ENCODE measurements at regions not wholly inside any gene's neighbourhood (a gene's known extent, or its start where the extent isn't known, plus 50 kb on each side); places are given as distances from the start of the nearest gene placed in this dataset.

GRCh38 chr12:66066137-66066928 is 64.2 kb downstream of the LLPH start:
- no peaks in the 10 kb centered on the region for H3K36me3 Mint-ChIP-seq (ENCODE audit: insufficient read depth)
- no peak for DNase-seq
- peak; percentile 19 for ATAC-seq (replicated peaks)
- H3K27me3 Mint-ChIP-seq: peaks cover 38 to 43% of the 10 kb centered on the region in 2 donors
- H3K4me3 Mint-ChIP-seq: no peak overlapping the region
- peaks cover 8 to 9% of the 10 kb centered on the region in 2 donors for H3K4me1 Mint-ChIP-seq (ENCODE audit: low read depth in 2 of 2)
- H3K27ac Mint-ChIP-seq: no peak overlapping the region
- no peaks in the 10 kb centered on the region for H3K9me3 Mint-ChIP-seq

- no peak for ATAC-seq (replicated peaks)
- no peak overlapping the region for H3K4me3 Mint-ChIP-seq
- DNase-seq: no peak
- no peak overlapping the region for H3K27ac Mint-ChIP-seq
- peaks cover 8 to 9% of the 10 kb centered on the region in 2 donors for H3K4me1 Mint-ChIP-seq (ENCODE audit: low read depth in 2 of 2)
- peaks cover 44 to 46% of the 10 kb centered on the region in 2 donors for H3K27me3 Mint-ChIP-seq
- no peaks in the 10 kb centered on the region for H3K36me3 Mint-ChIP-seq (ENCODE audit: insufficient read depth)
- H3K9me3 Mint-ChIP-seq: no peaks in the 10 kb centered on the region
Observed at GRCh38 chr12:66065641-66066136, 64.9 kb downstream of the LLPH start.

GRCh38 chr12:66065150-66065549 is 65.4 kb downstream of the LLPH start:
- Mint-ChIP-seq H3K4me3 (no peak overlapping the region), H3K27ac (no peak overlapping the region), H3K36me3 (ENCODE audit: insufficient read depth) (no peaks in the 10 kb centered on the region), H3K27me3 (peaks cover 47 to 50% of the 10 kb centered on the region in 2 donors), H3K9me3 (no peaks in the 10 kb centered on the region), H3K4me1 (ENCODE audit: low read depth in 2 of 2) (peaks cover 8 to 9% of the 10 kb centered on the region in 2 donors)
- DNase-seq (no peak), ATAC-seq (replicated peaks) (no peak)

GRCh38 chr12:66063916-66064315 is 66.6 kb downstream of the LLPH start:
- Mint-ChIP-seq H3K27me3 (peaks cover 59 to 61% of the 10 kb centered on the region in 2 donors), H3K4me3 (no peak overlapping the region), H3K9me3 (no peaks in the 10 kb centered on the region), H3K4me1 (ENCODE audit: low read depth in 2 of 2) (peaks cover 8 to 9% of the 10 kb centered on the region in 2 donors), H3K27ac (no peak overlapping the region), H3K36me3 (ENCODE audit: insufficient read depth) (no peaks in the 10 kb centered on the region)
- DNase-seq (no peak), ATAC-seq (replicated peaks) (no peak)

- DNase-seq: no peak
- ATAC-seq (replicated peaks): no peak
- H3K27me3 Mint-ChIP-seq: peaks cover 61 to 63% of the 10 kb centered on the region in 2 donors
- no peak overlapping the region for H3K27ac Mint-ChIP-seq
- no peak overlapping the region for H3K4me3 Mint-ChIP-seq
- H3K4me1 Mint-ChIP-seq (ENCODE audit: low read depth in 2 of 2): peaks cover 8 to 9% of the 10 kb centered on the region in 2 donors
- no peaks in the 10 kb centered on the region for H3K36me3 Mint-ChIP-seq (ENCODE audit: insufficient read depth)
- no peaks in the 10 kb centered on the region for H3K9me3 Mint-ChIP-seq
Observed at GRCh38 chr12:66062290-66062625, 68.3 kb downstream of the LLPH start.

GRCh38 chr12:66061557-66062289 is 68.8 kb downstream of the LLPH start:
- Mint-ChIP-seq H3K4me1 (ENCODE audit: low read depth in 2 of 2) (peaks cover 6 to 7% of the 10 kb centered on the region in 2 donors), H3K4me3 (no peak overlapping the region), H3K27me3 (peaks cover 57 to 61% of the 10 kb centered on the region in 2 donors), H3K36me3 (ENCODE audit: insufficient read depth) (no peaks in the 10 kb centered on the region), H3K27ac (no peak overlapping the region), H3K9me3 (no peaks in the 10 kb centered on the region)
- ATAC-seq (replicated peaks) (no peak), DNase-seq (no peak)

- no peak overlapping the region for H3K27ac Mint-ChIP-seq
- peaks cover 0 to under 1% of the 10 kb centered on the region in 2 donors for H3K4me1 Mint-ChIP-seq (ENCODE audit: low read depth in 2 of 2)
- no peaks in the 10 kb centered on the region for H3K9me3 Mint-ChIP-seq
- no peak for ATAC-seq (replicated peaks)
- no peak overlapping the region for H3K4me3 Mint-ChIP-seq
- DNase-seq: no peak
- no peaks in the 10 kb centered on the region for H3K36me3 Mint-ChIP-seq (ENCODE audit: insufficient read depth)
- H3K27me3 Mint-ChIP-seq: peaks cover 52 to 62% of the 10 kb centered on the region in 2 donors
Observed at GRCh38 chr12:66061076-66061475, 69.5 kb downstream of the LLPH start.

- no peaks in the 10 kb centered on the region for H3K4me1 Mint-ChIP-seq (ENCODE audit: low read depth in 2 of 2)
- H3K27ac Mint-ChIP-seq: no peak overlapping the region
- ATAC-seq (replicated peaks) (no peak), DNase-seq (no peak)
- H3K36me3 Mint-ChIP-seq (ENCODE audit: insufficient read depth): no peaks in the 10 kb centered on the region
- no peaks in the 10 kb centered on the region for H3K9me3 Mint-ChIP-seq
- peaks cover 47 to 65% of the 10 kb centered on the region in 2 donors for H3K27me3 Mint-ChIP-seq
- H3K4me3 Mint-ChIP-seq: no peak overlapping the region
Observed at GRCh38 chr12:66060163-66060907, 70.2 kb downstream of the LLPH start.

- DNase-seq (no peak), ATAC-seq (replicated peaks) (no peak)
- Mint-ChIP-seq H3K27me3 (peaks cover 47 to 60% of the 10 kb centered on the region in 2 donors), H3K9me3 (no peaks in the 10 kb centered on the region), H3K27ac (no peak overlapping the region), H3K36me3 (ENCODE audit: insufficient read depth) (no peaks in the 10 kb centered on the region), H3K4me3 (no peak overlapping the region), H3K4me1 (ENCODE audit: low read depth in 2 of 2) (no peaks in the 10 kb centered on the region)
Observed at GRCh38 chr12:66059666-66060065, 70.9 kb downstream of the LLPH start.

- no peaks in the 10 kb centered on the region for H3K4me1 Mint-ChIP-seq (ENCODE audit: low read depth in 2 of 2)
- H3K9me3 Mint-ChIP-seq: no peaks in the 10 kb centered on the region
- no peak for ATAC-seq (replicated peaks)
- H3K4me3 Mint-ChIP-seq: no peak overlapping the region
- H3K27ac Mint-ChIP-seq: no peak overlapping the region
- no peak for DNase-seq
- H3K27me3 Mint-ChIP-seq: peaks cover 42 to 63% of the 10 kb centered on the region in 2 donors
- H3K36me3 Mint-ChIP-seq (ENCODE audit: insufficient read depth): no peaks in the 10 kb centered on the region
Observed at GRCh38 chr12:66058554-66058953, 72.0 kb downstream of the LLPH start.

- H3K9me3 Mint-ChIP-seq: no peaks in the 10 kb centered on the region
- H3K4me1 Mint-ChIP-seq (ENCODE audit: low read depth in 2 of 2): no peaks in the 10 kb centered on the region
- no peaks in the 10 kb centered on the region for H3K36me3 Mint-ChIP-seq (ENCODE audit: insufficient read depth)
- H3K27ac Mint-ChIP-seq: no peak overlapping the region
- H3K27me3 Mint-ChIP-seq: peaks cover 37 to 41% of the 10 kb centered on the region in 2 donors
- ATAC-seq (replicated peaks) (no peak), DNase-seq (no peak)
- no peak overlapping the region for H3K4me3 Mint-ChIP-seq
Observed at GRCh38 chr12:66055837-66056319, 74.7 kb downstream of the LLPH start.

- H3K27me3 Mint-ChIP-seq: peaks cover 18 to 35% of the 10 kb centered on the region in 2 donors
- H3K36me3 Mint-ChIP-seq (ENCODE audit: insufficient read depth): no peaks in the 10 kb centered on the region
- no peak for DNase-seq
- H3K4me1 Mint-ChIP-seq (ENCODE audit: low read depth in 2 of 2): no peaks in the 10 kb centered on the region
- ATAC-seq (replicated peaks): no peak
- H3K9me3 Mint-ChIP-seq: no peaks in the 10 kb centered on the region
- H3K27ac Mint-ChIP-seq: no peak overlapping the region
- H3K4me3 Mint-ChIP-seq: no peak overlapping the region
Observed at GRCh38 chr12:66052988-66053615, 77.4 kb downstream of the LLPH start.

GRCh38 chr12:66051361-66051760 is 79.2 kb downstream of the LLPH start:
- H3K4me1 Mint-ChIP-seq (ENCODE audit: low read depth in 2 of 2): no peaks in the 10 kb centered on the region
- ATAC-seq (replicated peaks) (no peak), DNase-seq (no peak)
- H3K27me3 Mint-ChIP-seq: peaks cover 18 to 35% of the 10 kb centered on the region in 2 donors
- H3K36me3 Mint-ChIP-seq (ENCODE audit: insufficient read depth): no peaks in the 10 kb centered on the region
- no peak overlapping the region for H3K4me3 Mint-ChIP-seq
- H3K27ac Mint-ChIP-seq: no peak overlapping the region
- H3K9me3 Mint-ChIP-seq: no peaks in the 10 kb centered on the region

All from effector memory CD8-positive, alpha-beta T cell (primary cell).